IMR-90 (cell line): ENCODE measurements at regions not wholly inside any gene's neighbourhood (a gene's known extent, or its start where the extent isn't known, plus 50 kb on each side); places are given as distances from the start of the nearest gene placed in this dataset.

Experiments used
- BHLHE40 ChIP-seq: fragments of 150-350 bp; IDR thresholded peaks from 2 replicates; pipeline ENCODE4 v1.6.1; 2016; ENCODE audit warnings: mild to moderate bottlenecking, low read depth, low read length
- CTCF ChIP-seq: conservative IDR thresholded peaks from 2 replicates; pipeline ENCODE4 v1.5.1; 2012; ENCODE audit warnings: mild to moderate bottlenecking, low read depth, low read length, improper control_type of control experiment
- MXI1 ChIP-seq: IDR thresholded peaks from 2 replicates; pipeline ENCODE4 v1.6.1; 2012; ENCODE audit warnings: low read depth, mild to moderate bottlenecking, low read length, moderate library complexity, borderline replicate concordance
- POLR2A ChIP-seq: IDR thresholded peaks from 2 replicates; pipeline ENCODE4 v1.6.1; 2012; ENCODE audit warnings: mild to moderate bottlenecking, low read depth, low read length
- SMC3 ChIP-seq: fragments of 150-350 bp; IDR thresholded peaks from 2 replicates; pipeline ENCODE4 v1.6.1; 2016; ENCODE audit warnings: low read depth, mild to moderate bottlenecking, antibody characterized with exemption, low read length, moderate library complexity
- TF ChIP-seq, protein P1 (sequence below): fragments of 150-350 bp; IDR thresholded peaks from 2 replicates; pipeline ENCODE4 v1.6.1; 2016; ENCODE audit warnings: low read depth, mild to moderate bottlenecking, low read length, moderate library complexity, borderline replicate concordance

DNA sequence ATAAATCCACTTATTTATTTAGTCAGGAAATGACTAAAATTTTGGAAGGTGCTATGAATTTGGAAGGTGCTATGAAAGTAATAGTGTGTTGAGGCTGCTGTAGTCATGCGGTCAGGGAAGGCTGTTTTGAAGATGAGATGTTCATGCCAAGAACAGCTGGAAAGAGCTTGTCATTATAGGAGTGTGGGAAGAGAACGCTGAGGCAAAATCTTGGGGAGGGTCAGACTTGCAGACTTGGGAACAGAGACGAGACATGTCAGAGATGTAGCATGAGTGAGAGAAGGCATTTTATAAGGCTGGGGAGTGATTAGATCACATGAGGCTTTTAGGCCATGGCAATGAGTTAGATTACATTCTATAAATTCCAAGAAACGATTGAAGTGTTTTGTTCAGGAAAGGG, 124.0 kb upstream of the B3GAT2 start:
- no peak for TF ChIP-seq CTCF
- no peak for TF ChIP-seq POLR2A
- TF ChIP-seq BHLHE40: no peak
- TF ChIP-seq MXI1: no peak
- TF ChIP-seq, protein P1, sequence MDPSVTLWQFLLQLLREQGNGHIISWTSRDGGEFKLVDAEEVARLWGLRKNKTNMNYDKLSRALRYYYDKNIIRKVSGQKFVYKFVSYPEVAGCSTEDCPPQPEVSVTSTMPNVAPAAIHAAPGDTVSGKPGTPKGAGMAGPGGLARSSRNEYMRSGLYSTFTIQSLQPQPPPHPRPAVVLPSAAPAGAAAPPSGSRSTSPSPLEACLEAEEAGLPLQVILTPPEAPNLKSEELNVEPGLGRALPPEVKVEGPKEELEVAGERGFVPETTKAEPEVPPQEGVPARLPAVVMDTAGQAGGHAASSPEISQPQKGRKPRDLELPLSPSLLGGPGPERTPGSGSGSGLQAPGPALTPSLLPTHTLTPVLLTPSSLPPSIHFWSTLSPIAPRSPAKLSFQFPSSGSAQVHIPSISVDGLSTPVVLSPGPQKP: no peak
- TF ChIP-seq SMC3: no peak
